BJ (cell line): ENCODE measurements at regions not wholly inside any gene's neighbourhood (a gene's known extent, or its start where the extent isn't known, plus 50 kb on each side); places are given as distances from the start of the nearest gene placed in this dataset.

ENCODE experiments used
- CTCF ChIA-PET: fragments of 350-600 bp; formaldehyde crosslinking; extraction: SDS; loops from one replicate; lab custom pipeline; 2021; ENCODE audit warnings: antibody characterized with exemption, inconsistent platforms; lab: Yijun Ruan, JAX
- POLR2A ChIA-PET: fragments of 300-600 bp; sonication (Branson Sonifier 250); formaldehyde crosslinking; extraction: SDS; loops from one replicate; lab custom pipeline; 2021; ENCODE audit warnings: antibody characterized with exemption; lab: Charles Lee
- DNase-seq: peaks from one replicate; pipeline ENCODE4 v3.0.0-alpha.2; 2011; ENCODE audit warnings: low read depth
- H3K27me3 ChIP-seq: 2 replicates; pipeline ENCODE4 v1.6.0; 2011; ENCODE audit warnings: low read length; ENCODE audit not compliant: control insufficient read depth, insufficient read depth
- H3K36me3 ChIP-seq: 2 replicates; pipeline ENCODE4 v1.5.1; 2011; ENCODE audit warnings: low read length; ENCODE audit not compliant: control insufficient read depth, insufficient read depth
- H3K4me3 ChIP-seq: 2 replicates; pipeline ENCODE4 v1.5.1; 2011; ENCODE audit warnings: low read depth, mild to moderate bottlenecking, control low read depth, low read length
- CTCF ChIP-seq: IDR thresholded peaks from 2 replicates; pipeline ENCODE4 v1.5.1; 2011; ENCODE audit warnings: low read depth, mild to moderate bottlenecking, control low read depth, inconsistent platforms, low read length, moderate library complexity; ENCODE audit not compliant: insufficient read depth

GRCh38 chr22:44574057-44574639 is 76.1 kb upstream of the RTL6 start:
- Histone ChIP-seq H3K36me3 (no peaks in the 10 kb centered on the region), H3K4me3 (no peak overlapping the region), H3K27me3 (peaks cover 5% of the 10 kb centered on the region)
- ChIA-PET POLR2A (no interaction called here), CTCF (interaction anchor here (1.7 kb wide), 1 partner anchor 52 kb away, joined by 4 read pairs; no protein-coding TSS in a partner anchor)
- peak; percentile 21 for DNase-seq
- TF ChIP-seq CTCF, result no peak

- DNase-seq, result no peak
- POLR2A ChIA-PET, result no interaction called here
- H3K36me3 ChIP-seq, result no peaks in the 10 kb centered on the region
- H3K27me3 ChIP-seq, result peaks cover 5% of the 10 kb centered on the region
- CTCF ChIA-PET, result interaction anchor here (1.1 kb wide), 1 partner anchor 9 kb away, joined by 3 read pairs; no protein-coding TSS in a partner anchor
- no peak overlapping the region for H3K4me3 ChIP-seq
- TF ChIP-seq CTCF, result no peak
These were observed 75.4 kb upstream of the RTL6 start for GRCh38 chr22:44573451-44573850.

GRCh38 chr22:44572414-44573207 is 74.6 kb upstream of the RTL6 start:
- ChIA-PET CTCF (interaction anchor here (1.1 to 1.2 kb wide), 3 partner anchors 10 to 579 kb away, joined by 3 to 5 read pairs (median 3); no protein-coding TSS in a partner anchor), POLR2A (no interaction called here)
- no peak for DNase-seq
- no peak for TF ChIP-seq CTCF
- Histone ChIP-seq H3K36me3 (no peaks in the 10 kb centered on the region), H3K4me3 (no peak overlapping the region), H3K27me3 (peaks cover 5% of the 10 kb centered on the region)

GRCh38 chr22:44571566-44572413 is 73.8 kb upstream of the RTL6 start:
- POLR2A ChIA-PET, result no interaction called here
- Histone ChIP-seq H3K36me3 (no peaks in the 10 kb centered on the region), H3K27me3 (peaks cover 5% of the 10 kb centered on the region), H3K4me3 (no peak overlapping the region)
- CTCF ChIA-PET, result interaction anchor here (1.2 kb wide), 2 partner anchors 491 to 579 kb away, joined by 3 to 5 read pairs; no protein-coding TSS in a partner anchor
- TF ChIP-seq CTCF, result no peak
- DNase-seq, result no peak
